H1 (cell line): ENCODE measurements at regions not wholly inside any gene's neighbourhood (a gene's known extent, or its start where the extent isn't known, plus 50 kb on each side); places are given as distances from the start of the nearest gene placed in this dataset.

Experiments
- RAD21 ChIP-seq, 2 experiments: IDR thresholded peaks in 1 of 2; conservative IDR thresholded peaks in 1 of 2; 2 replicates each; pipeline ENCODE4 v1.6.1; 2011; ENCODE audit warnings: low read depth in 2 of 2, low read length in 2 of 2, improper control_type of control experiment in 1 of 2, inconsistent platforms in 1 of 2, mild to moderate bottlenecking in 1 of 2, moderate library complexity in 1 of 2

- TF ChIP-seq RAD21 (IDR thresholded peaks at IDR 0.05 in 1 of 2, conservative IDR thresholded peaks at IDR 0.05 in 1 of 2; ENCODE audit: low read depth in 2 of 2, low read length in 2 of 2) = no peak
Measured at GRCh38 chr2:121130301-121130850, 154.6 kb downstream of the TFCP2L1 start (continued).
